DMS114 treated with DMSO at 0.1 percent for 48 hours (cell line): ENCODE measurements at regions not wholly inside any gene's neighbourhood (a gene's known extent, or its start where the extent isn't known, plus 50 kb on each side); places are given as distances from the start of the nearest gene placed in this dataset.
A peak's percentile ranks its signal among the peaks of the same experiment; 100 is the strongest.

Experiments
- DNase-seq: peaks from one replicate; lab custom pipeline; 2025; ENCODE audit not compliant: unreplicated experiment; lab: John Stamatoyannopoulos, UW

DNA sequence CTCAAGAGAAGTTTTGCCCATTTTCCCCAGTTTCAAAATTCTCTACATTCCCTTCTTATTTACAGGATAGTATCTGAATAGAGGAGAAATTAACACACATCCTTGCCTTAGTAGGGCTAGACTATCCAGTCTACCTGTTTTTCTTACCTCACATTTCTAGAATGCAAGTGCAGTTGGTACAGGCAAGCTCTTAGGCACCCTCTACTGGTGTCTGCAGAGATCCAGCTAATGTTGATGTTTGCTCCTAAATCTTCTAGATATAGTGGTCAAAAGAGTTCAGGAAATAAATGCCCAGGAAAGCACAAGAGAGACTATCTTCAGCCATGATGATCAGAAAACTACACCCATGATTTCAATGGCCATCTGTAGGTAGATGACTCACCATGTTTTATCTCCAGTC lies 205.3 kb downstream of the HTR7 start:
- peak; percentile 3 for DNase-seq

- DNase-seq: no peak
Measured at GRCh38 chr10:90658791-90659190, 199.0 kb downstream of the HTR7 start.

GRCh38 chr10:90665905-90666662 lies 191.8 kb downstream of the HTR7 start:
- no peak for DNase-seq

DNA sequence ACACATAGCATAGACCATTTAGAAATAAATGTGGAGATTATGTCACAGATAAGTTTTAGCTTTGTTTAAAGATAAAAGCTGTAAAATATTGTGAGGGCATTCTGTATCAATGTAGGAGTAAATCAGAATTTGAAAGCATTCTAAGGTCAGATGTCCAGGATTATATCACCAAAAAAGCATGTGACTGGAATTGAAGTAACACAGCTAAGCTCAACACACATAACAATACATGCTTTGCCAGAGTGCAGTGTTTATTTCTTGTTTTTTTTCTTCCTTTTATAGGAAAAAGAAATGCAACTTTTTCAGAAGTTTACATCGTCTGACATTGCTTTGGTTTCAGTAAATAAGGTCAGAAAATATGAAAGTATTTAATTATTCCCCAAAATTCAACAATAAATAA lies 183.4 kb downstream of the HTR7 start:
- no peak for DNase-seq

- DNase-seq: no peak
Measured at GRCh38 chr10:90674928-90675327, 182.9 kb downstream of the HTR7 start.

DNA sequence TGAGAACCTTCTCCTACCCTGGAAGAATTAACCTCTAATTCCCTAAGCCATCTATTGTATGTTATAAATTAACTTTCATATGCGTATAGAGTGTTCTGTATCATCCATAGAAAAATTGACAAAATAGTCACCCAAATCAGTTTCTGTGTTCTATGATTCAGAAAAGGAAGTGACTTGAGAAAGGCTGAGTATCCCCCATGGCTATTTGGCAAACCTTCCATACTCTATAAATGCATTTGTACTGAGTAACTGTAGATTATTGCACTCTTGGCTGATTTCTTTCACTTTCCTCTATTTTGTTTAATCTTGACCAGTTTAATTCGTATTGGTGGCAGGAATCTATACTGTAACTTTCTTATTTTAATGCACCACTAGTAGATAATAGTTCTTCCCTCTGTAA lies 182.2 kb downstream of the HTR7 start:
- no peak for DNase-seq
